Mammary epithelial cell (primary cell): ENCODE measurements at regions not wholly inside any gene's neighbourhood (a gene's known extent, or its start where the extent isn't known, plus 50 kb on each side); places are given as distances from the start of the nearest gene placed in this dataset.

Experiments
- EZH2 ChIP-seq: IDR thresholded peaks from 2 replicates; pipeline ENCODE4 v1.6.1; 2012; ENCODE audit warnings: low read length, inconsistent platforms, borderline replicate concordance
- TF ChIP-seq, protein P1 (sequence below), 2 donors: IDR thresholded peaks in 1 of 2; conservative IDR thresholded peaks in 1 of 2; 2 replicates each; pipeline ENCODE4 v1.5.1; 2011 to 2012; ENCODE audit warnings: inconsistent platforms in 2 of 2, low read length in 2 of 2, mild to moderate bottlenecking in 2 of 2, control low read depth in 1 of 2, low read depth in 1 of 2; ENCODE audit not compliant: insufficient read depth in 1 of 2; ENCODE audit errors: extremely low read depth in 1 of 2

DNA sequence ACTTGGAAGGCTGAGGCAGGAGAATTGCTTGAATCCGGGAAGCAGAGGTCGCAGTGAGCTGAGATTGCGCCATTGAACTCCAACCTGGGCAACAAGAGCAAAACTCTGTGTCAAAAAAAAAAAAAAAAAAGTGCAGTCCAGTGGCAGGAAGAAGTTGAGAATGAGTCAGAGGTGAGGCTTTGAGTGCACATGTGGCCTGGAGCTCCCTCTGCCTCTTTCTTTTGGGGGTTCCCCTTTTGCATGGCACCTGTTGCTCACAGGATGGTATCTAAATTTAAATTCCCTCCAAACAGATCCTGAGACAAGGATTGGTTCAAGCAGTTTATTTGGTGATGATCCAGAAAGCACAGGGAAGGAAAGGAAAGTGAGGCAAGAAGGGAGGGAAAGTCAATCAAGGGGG is 151.4 kb upstream of the STX18 start:
- TF ChIP-seq, protein P1, sequence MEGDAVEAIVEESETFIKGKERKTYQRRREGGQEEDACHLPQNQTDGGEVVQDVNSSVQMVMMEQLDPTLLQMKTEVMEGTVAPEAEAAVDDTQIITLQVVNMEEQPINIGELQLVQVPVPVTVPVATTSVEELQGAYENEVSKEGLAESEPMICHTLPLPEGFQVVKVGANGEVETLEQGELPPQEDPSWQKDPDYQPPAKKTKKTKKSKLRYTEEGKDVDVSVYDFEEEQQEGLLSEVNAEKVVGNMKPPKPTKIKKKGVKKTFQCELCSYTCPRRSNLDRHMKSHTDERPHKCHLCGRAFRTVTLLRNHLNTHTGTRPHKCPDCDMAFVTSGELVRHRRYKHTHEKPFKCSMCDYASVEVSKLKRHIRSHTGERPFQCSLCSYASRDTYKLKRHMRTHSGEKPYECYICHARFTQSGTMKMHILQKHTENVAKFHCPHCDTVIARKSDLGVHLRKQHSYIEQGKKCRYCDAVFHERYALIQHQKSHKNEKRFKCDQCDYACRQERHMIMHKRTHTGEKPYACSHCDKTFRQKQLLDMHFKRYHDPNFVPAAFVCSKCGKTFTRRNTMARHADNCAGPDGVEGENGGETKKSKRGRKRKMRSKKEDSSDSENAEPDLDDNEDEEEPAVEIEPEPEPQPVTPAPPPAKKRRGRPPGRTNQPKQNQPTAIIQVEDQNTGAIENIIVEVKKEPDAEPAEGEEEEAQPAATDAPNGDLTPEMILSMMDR (conservative IDR thresholded peaks at IDR 0.05 in 1 of 2, IDR thresholded peaks at IDR 0.05 in 1 of 2; ENCODE audit: extremely low read depth in 1 of 2, insufficient read depth in 1 of 2, low read depth in 1 of 2, low read length in 2 of 2), result no peak
- no peak for TF ChIP-seq EZH2
